NCI-H2171 (cell line): ENCODE measurements at regions not wholly inside any gene's neighbourhood (a gene's known extent, or its start where the extent isn't known, plus 50 kb on each side); places are given as distances from the start of the nearest gene placed in this dataset.

ENCODE experiments used
- DNase-seq: peaks from one replicate; lab custom pipeline; 2025; lab: John Stamatoyannopoulos, UW

- DNase-seq, result no peak
Measured at GRCh38 chr11:113579292-113579940, 104.2 kb upstream of the DRD2 start.

GRCh38 chr11:113578715-113579250, 103.6 kb upstream of the DRD2 start:
- DNase-seq, result no peak

- DNase-seq, result peak; percentile 17
Measured at GRCh38 chr11:113578033-113578380, 102.8 kb upstream of the DRD2 start.

GRCh38 chr11:113577356-113578032, 102.3 kb upstream of the DRD2 start:
- peak; percentile 46 for DNase-seq

- DNase-seq, result no peak
Measured at GRCh38 chr11:113574586-113574985, 99.4 kb upstream of the DRD2 start.

GRCh38 chr11:113574171-113574570, 99.0 kb upstream of the DRD2 start:
- no peak for DNase-seq

- DNase-seq, result no peak
Measured at GRCh38 chr11:113572136-113572735, 97.0 kb upstream of the DRD2 start.

- DNase-seq, result no peak
Measured at GRCh38 chr11:113571531-113571930, 96.3 kb upstream of the DRD2 start.

- no peak for DNase-seq
Measured at GRCh38 chr11:113570906-113571305, 95.7 kb upstream of the DRD2 start.

- no peak for DNase-seq
Measured at GRCh38 chr11:113569391-113569790, 94.2 kb upstream of the DRD2 start.

GRCh38 chr11:113568566-113568965, 93.4 kb upstream of the DRD2 start:
- DNase-seq, result no peak

GRCh38 chr11:113567867-113568544, 92.8 kb upstream of the DRD2 start:
- no peak for DNase-seq

- no peak for DNase-seq
Measured at GRCh38 chr11:113567097-113567496, 91.9 kb upstream of the DRD2 start.

GRCh38 chr11:113564527-113565130, 89.4 kb upstream of the DRD2 start:
- DNase-seq, result no peak

- DNase-seq, result no peak
Measured at GRCh38 chr11:113563766-113564526, 88.7 kb upstream of the DRD2 start.

GRCh38 chr11:113562981-113563461, 87.8 kb upstream of the DRD2 start:
- no peak for DNase-seq

- DNase-seq, result no peak
Measured at GRCh38 chr11:113562576-113562975, 87.4 kb upstream of the DRD2 start.

- no peak for DNase-seq
Measured at GRCh38 chr11:113557926-113558325, 82.7 kb upstream of the DRD2 start.

GRCh38 chr11:113556036-113556435, 80.8 kb upstream of the DRD2 start:
- no peak for DNase-seq

GRCh38 chr11:113555071-113555619, 79.9 kb upstream of the DRD2 start:
- no peak for DNase-seq

- DNase-seq, result peak; percentile 21
Measured at GRCh38 chr11:113554526-113554925, 79.3 kb upstream of the DRD2 start.
